AG10803 (cell line): ENCODE measurements at regions not wholly inside any gene's neighbourhood (a gene's known extent, or its start where the extent isn't known, plus 50 kb on each side); places are given as distances from the start of the nearest gene placed in this dataset.
"Not testable (repeated sequence)": the region's sequence is repeated elsewhere in the genome, so short reads cannot be mapped to it uniquely, and the experiment has no call there.

Experiments used
- DNase-seq: peaks from one replicate; pipeline ENCODE4 v3.0.0; 2010; ENCODE audit warnings: low read depth
- H3K4me3 ChIP-seq: 2 replicates; pipeline ENCODE4 v1.5.1; 2011; ENCODE audit warnings: mild to moderate bottlenecking, low read length, control low read depth
- CTCF ChIP-seq: conservative IDR thresholded peaks from 2 replicates; pipeline ENCODE4 v1.5.1; 2011; ENCODE audit warnings: mild to moderate bottlenecking, low read length, control low read depth, inconsistent platforms

- H3K4me3 ChIP-seq: not testable (repeated sequence)
These were observed 64.5 kb upstream of the HTR1E start for GRCh38 chr6:86872810-86873209.

GRCh38 chr6:86871681-86872080, 65.6 kb upstream of the HTR1E start:
- DNase-seq: no peak
- no peak overlapping the region for H3K4me3 ChIP-seq
- TF ChIP-seq CTCF: no peak

More at GRCh38 chr6:86872810-86873209, 64.5 kb upstream of the HTR1E start:
- DNase-seq: not testable (repeated sequence)

- TF ChIP-seq CTCF: no peak
- H3K4me3 ChIP-seq: no peak overlapping the region
- DNase-seq: no peak
These were observed 67.8 kb upstream of the HTR1E start for GRCh38 chr6:86869500-86869899.

- no peak for DNase-seq
- no peak for TF ChIP-seq CTCF
- H3K4me3 ChIP-seq: no peak overlapping the region
These were observed 77.8 kb upstream of the HTR1E start for GRCh38 chr6:86859513-86859912.

- no peak for TF ChIP-seq CTCF
- no peak for DNase-seq
- H3K4me3 ChIP-seq: no peak overlapping the region
These were observed 78.4 kb upstream of the HTR1E start for GRCh38 chr6:86858970-86859369.

- no peak for TF ChIP-seq CTCF
- DNase-seq: no peak
- H3K4me3 ChIP-seq: no peak overlapping the region
These were observed 79.5 kb upstream of the HTR1E start for GRCh38 chr6:86857783-86858182.

- peak; percentile 36 for DNase-seq
- TF ChIP-seq CTCF: peak; percentile 76
- no peak overlapping the region for H3K4me3 ChIP-seq
These were observed 80.3 kb upstream of the HTR1E start for GRCh38 chr6:86856937-86857563.

- H3K4me3 ChIP-seq: no peak overlapping the region
- DNase-seq: no peak
- no peak for TF ChIP-seq CTCF
These were observed 80.9 kb upstream of the HTR1E start for GRCh38 chr6:86856379-86856778.
